RWPE2 (cell line): ENCODE measurements at regions not wholly inside any gene's neighbourhood (a gene's known extent, or its start where the extent isn't known, plus 50 kb on each side); places are given as distances from the start of the nearest gene placed in this dataset.

ENCODE experiments used
- ATAC-seq: fragments of 200-7000 bp; cut with Tn5 transposase; 3 replicates; pipeline ENCODE4 v1.9.1; 2021; ENCODE audit warnings: low read depth
- DNase-seq: peaks from one replicate; pipeline ENCODE4 v3.0.0-alpha.2; 2020; ENCODE audit warnings: low spot score
- H3K27ac ChIP-seq: fragments of 450-650 bp; 2 replicates; pipeline ENCODE4 v1.5.1; 2017; ENCODE audit warnings: mild to moderate bottlenecking; ENCODE audit not compliant: poor library complexity, severe bottlenecking
- H3K27me3 ChIP-seq: fragments of 250-450 bp; sonication (Bioruptor Pico); 2 replicates; pipeline ENCODE4 v1.5.1; 2021; ENCODE audit warnings: mild to moderate bottlenecking, moderate library complexity; ENCODE audit not compliant: insufficient read depth, poor library complexity, severe bottlenecking
- H3K36me3 ChIP-seq: fragments of 250-450 bp; sonication (Bioruptor Pico); 2 replicates; pipeline ENCODE4 v1.5.1; 2020; ENCODE audit warnings: low read depth, mild to moderate bottlenecking, moderate library complexity
- H3K4me1 ChIP-seq: fragments of 250-450 bp; sonication (Bioruptor Pico); 2 replicates; pipeline ENCODE4 v1.5.1; 2021; ENCODE audit warnings: mild to moderate bottlenecking, moderate library complexity; ENCODE audit not compliant: insufficient read depth, poor library complexity, severe bottlenecking
- H3K4me3 ChIP-seq: fragments of 250-450 bp; sonication (Bioruptor Pico); 2 replicates; pipeline ENCODE4 v1.5.1; 2021; ENCODE audit warnings: mild to moderate bottlenecking, moderate library complexity; ENCODE audit not compliant: severe bottlenecking
- H3K9me3 ChIP-seq: fragments of 250-450 bp; sonication (Bioruptor Pico); 2 replicates; pipeline ENCODE4 v1.5.1; 2021; ENCODE audit warnings: mild to moderate bottlenecking, moderate library complexity; ENCODE audit not compliant: severe bottlenecking
- CTCF ChIP-seq: fragments of 450-650 bp; IDR thresholded peaks from one replicate; pipeline ENCODE4 v1.5.1; 2017; ENCODE audit warnings: mild to moderate bottlenecking, moderate library complexity; ENCODE audit not compliant: poor library complexity, severe bottlenecking

GRCh38 chr9:118336943-118337330 lies 632.7 kb downstream of the TLR4 start:
- ATAC-seq (no peak), DNase-seq (no peak)
- Histone ChIP-seq H3K27ac (peak overlapping the region; percentile 17), H3K27me3 (no peaks in the 10 kb centered on the region), H3K4me3 (no peak overlapping the region), H3K4me1 (peaks cover 15% of the 10 kb centered on the region), H3K9me3 (no peaks in the 10 kb centered on the region), H3K36me3 (no peaks in the 10 kb centered on the region)
- no peak for TF ChIP-seq CTCF

DNA sequence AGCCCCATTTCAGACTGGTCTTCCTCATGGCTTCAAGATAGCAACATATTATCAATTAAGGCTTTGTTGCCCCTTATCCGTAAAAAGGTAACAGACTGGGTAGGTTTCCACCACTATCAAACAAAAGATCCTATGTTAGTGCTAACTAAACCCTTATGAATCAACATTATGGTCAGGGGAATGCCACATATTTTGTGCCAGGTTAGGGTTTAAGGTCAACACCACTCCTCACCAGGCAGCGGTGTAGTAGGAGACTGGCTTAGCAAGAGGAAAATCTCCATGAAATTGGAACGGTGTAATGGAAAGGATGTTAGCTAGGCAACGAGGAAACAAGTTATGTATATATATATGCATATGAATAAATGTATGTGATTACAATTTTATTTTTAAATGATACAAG lies 655.8 kb downstream of the TLR4 start:
- H3K36me3 ChIP-seq: no peaks in the 10 kb centered on the region
- TF ChIP-seq CTCF: no peak
- no peak overlapping the region for H3K27ac ChIP-seq
- DNase-seq: no peak
- peaks cover 6% of the 10 kb centered on the region for H3K4me1 ChIP-seq
- ATAC-seq: no peak
- H3K4me3 ChIP-seq: no peak overlapping the region
- H3K9me3 ChIP-seq: peaks cover 2% of the 10 kb centered on the region
- H3K27me3 ChIP-seq: no peaks in the 10 kb centered on the region

- H3K9me3 ChIP-seq: peaks cover 2% of the 10 kb centered on the region
- H3K27me3 ChIP-seq: no peaks in the 10 kb centered on the region
- no peaks in the 10 kb centered on the region for H3K36me3 ChIP-seq
- peaks cover 6% of the 10 kb centered on the region for H3K4me1 ChIP-seq
- TF ChIP-seq CTCF: no peak
- H3K4me3 ChIP-seq: no peak overlapping the region
- H3K27ac ChIP-seq: peak overlapping the region; percentile 9
- peak; percentile 80 for ATAC-seq
- DNase-seq: no peak
These were observed 657.9 kb downstream of the TLR4 start for GRCh38 chr9:118362123-118362522.

- ATAC-seq (peak; percentile 40; the same call in 2 of the 3 replicates), DNase-seq (no peak)
- Histone ChIP-seq H3K4me1 (peaks cover 6% of the 10 kb centered on the region), H3K36me3 (no peaks in the 10 kb centered on the region), H3K9me3 (peaks cover 2% of the 10 kb centered on the region), H3K27me3 (no peaks in the 10 kb centered on the region), H3K27ac (peak overlapping the region; percentile 9), H3K4me3 (no peak overlapping the region)
- no peak for TF ChIP-seq CTCF
These were observed 658.4 kb downstream of the TLR4 start for GRCh38 chr9:118362596-118362995.

DNA sequence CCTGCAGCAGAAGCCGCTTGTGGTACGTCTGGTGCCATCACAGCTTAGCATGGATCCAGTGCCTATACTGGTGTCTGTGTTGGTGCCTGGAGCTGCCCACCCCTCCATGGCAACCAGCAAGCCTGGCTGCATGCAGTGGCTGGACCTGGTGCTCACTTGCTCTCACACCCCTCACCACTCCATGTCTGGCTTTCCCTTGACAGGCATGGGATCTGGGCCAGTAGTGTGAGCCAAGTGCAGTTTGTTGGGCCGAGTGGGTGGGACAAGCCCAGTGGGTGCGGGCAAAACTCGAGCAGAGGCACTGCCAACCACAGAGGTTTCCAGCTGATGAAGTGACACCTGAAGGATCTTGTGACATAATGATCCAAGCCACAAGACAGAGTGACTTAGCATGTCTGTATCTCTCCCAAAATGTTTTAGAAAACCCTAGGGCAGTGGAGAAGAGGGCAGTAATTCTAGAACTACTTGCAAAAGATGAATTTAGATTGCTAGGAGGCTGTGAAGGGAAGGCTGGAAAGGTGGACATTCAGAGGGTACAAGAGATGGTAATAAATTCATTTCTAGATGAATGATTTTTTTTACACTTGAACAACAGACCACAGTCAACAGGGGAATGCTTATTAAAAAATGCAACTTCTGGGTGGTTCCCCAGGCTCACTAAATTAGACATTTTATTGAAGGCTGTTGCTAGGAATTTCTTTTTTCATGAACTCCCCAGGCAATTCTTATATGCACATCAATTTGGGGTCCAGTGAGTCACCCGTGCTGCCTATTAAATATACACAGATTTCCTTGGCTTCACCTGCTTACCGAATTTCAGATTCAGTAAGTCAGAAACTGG lies 660.3 kb downstream of the TLR4 start:
- no peak for ATAC-seq

More for the DNA sequence above, 660.3 kb downstream of the TLR4 start:
- no peak overlapping the region for H3K4me3 ChIP-seq
- no peaks in the 10 kb centered on the region for H3K36me3 ChIP-seq
- no peak overlapping the region for H3K27ac ChIP-seq
- peaks cover 2% of the 10 kb centered on the region for H3K9me3 ChIP-seq
- TF ChIP-seq CTCF: no peak
- H3K27me3 ChIP-seq: no peaks in the 10 kb centered on the region
- DNase-seq: no peak
- peaks cover 6% of the 10 kb centered on the region for H3K4me1 ChIP-seq
